ENCODE measurements at regions not wholly inside any gene's neighbourhood (a gene's known extent, or its start where the extent isn't known, plus 50 kb on each side); places are given as distances from the start of the nearest gene placed in this dataset.

- no peaks in the 10 kb centered on the region for H3K9me3 ChIP-seq (ENCODE audit: low read length)
- H4K20me1 ChIP-seq (ENCODE audit: insufficient read depth): no peaks in the 10 kb centered on the region
- H2AFZ ChIP-seq (ENCODE audit: low read depth, low read length): no peak overlapping the region
- H3K27me3 ChIP-seq (ENCODE audit: insufficient read depth, low read depth, low read length): no peaks in the 10 kb centered on the region
- no peak overlapping the region for H3K27ac ChIP-seq (ENCODE audit: low read length)
- H3K9ac ChIP-seq (ENCODE audit: low read length): no peak overlapping the region
- H3K4me2 ChIP-seq (ENCODE audit: low read length): no peak overlapping the region
- no peaks in the 10 kb centered on the region for H3F3A ChIP-seq (ENCODE audit: insufficient read depth, low read length, poor library complexity, severe bottlenecking)
- no peak for TF ChIP-seq RAD21 (conservative IDR thresholded peaks at IDR 0.05)
- no peak for TF ChIP-seq CTCF (IDR thresholded peaks at IDR 0.05; ENCODE audit: poor library complexity, severe bottlenecking)
- TF ChIP-seq TAF1 (IDR thresholded peaks at IDR 0.05; ENCODE audit: low read depth): no peak
- TF ChIP-seq EP300 (conservative IDR thresholded peaks at IDR 0.05; ENCODE audit: poor library complexity, severe bottlenecking): no peak
- TF ChIP-seq EZH2 (IDR thresholded peaks at IDR 0.05; ENCODE audit: borderline replicate concordance, insufficient read depth, low read length, poor library complexity, severe bottlenecking): no peak
- no peak for TF ChIP-seq SMC3 (conservative IDR thresholded peaks at IDR 0.05; ENCODE audit: poor library complexity)
- no peak for TF ChIP-seq POLR2AphosphoS5 (IDR thresholded peaks at IDR 0.05)
- TF ChIP-seq, protein P1, sequence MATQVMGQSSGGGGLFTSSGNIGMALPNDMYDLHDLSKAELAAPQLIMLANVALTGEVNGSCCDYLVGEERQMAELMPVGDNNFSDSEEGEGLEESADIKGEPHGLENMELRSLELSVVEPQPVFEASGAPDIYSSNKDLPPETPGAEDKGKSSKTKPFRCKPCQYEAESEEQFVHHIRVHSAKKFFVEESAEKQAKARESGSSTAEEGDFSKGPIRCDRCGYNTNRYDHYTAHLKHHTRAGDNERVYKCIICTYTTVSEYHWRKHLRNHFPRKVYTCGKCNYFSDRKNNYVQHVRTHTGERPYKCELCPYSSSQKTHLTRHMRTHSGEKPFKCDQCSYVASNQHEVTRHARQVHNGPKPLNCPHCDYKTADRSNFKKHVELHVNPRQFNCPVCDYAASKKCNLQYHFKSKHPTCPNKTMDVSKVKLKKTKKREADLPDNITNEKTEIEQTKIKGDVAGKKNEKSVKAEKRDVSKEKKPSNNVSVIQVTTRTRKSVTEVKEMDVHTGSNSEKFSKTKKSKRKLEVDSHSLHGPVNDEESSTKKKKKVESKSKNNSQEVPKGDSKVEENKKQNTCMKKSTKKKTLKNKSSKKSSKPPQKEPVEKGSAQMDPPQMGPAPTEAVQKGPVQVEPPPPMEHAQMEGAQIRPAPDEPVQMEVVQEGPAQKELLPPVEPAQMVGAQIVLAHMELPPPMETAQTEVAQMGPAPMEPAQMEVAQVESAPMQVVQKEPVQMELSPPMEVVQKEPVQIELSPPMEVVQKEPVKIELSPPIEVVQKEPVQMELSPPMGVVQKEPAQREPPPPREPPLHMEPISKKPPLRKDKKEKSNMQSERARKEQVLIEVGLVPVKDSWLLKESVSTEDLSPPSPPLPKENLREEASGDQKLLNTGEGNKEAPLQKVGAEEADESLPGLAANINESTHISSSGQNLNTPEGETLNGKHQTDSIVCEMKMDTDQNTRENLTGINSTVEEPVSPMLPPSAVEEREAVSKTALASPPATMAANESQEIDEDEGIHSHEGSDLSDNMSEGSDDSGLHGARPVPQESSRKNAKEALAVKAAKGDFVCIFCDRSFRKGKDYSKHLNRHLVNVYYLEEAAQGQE (IDR thresholded peaks at IDR 0.05; ENCODE audit: borderline replicate concordance): no peak
- no peak for TF ChIP-seq MXI1 (conservative IDR thresholded peaks at IDR 0.05; ENCODE audit: poor library complexity, severe bottlenecking)
- H3K79me2 ChIP-seq (replicated peaks; ENCODE audit: insufficient read depth, low read length): no peaks in the 10 kb centered on the region
- H3K36me3 ChIP-seq (ENCODE audit: insufficient read depth, low read length): no peaks in the 10 kb centered on the region
- H3K4me3 ChIP-seq (ENCODE audit: low read length): no peak overlapping the region
- no peaks in the 10 kb centered on the region for H3K9me2 ChIP-seq (ENCODE audit: insufficient read depth, low read length)
These were observed 85.1 kb upstream of the FAM20C start for GRCh38 chr7:107233-107632.

- no peaks in the 10 kb centered on the region for H3K36me3 ChIP-seq (ENCODE audit: insufficient read depth, low read length)
- H3K9ac ChIP-seq (ENCODE audit: low read length): no peak overlapping the region
- H3K27me3 ChIP-seq (ENCODE audit: insufficient read depth, low read depth, low read length): no peaks in the 10 kb centered on the region
- H3K79me2 ChIP-seq (replicated peaks; ENCODE audit: insufficient read depth, low read length): no peaks in the 10 kb centered on the region
- H4K20me1 ChIP-seq (ENCODE audit: insufficient read depth): no peaks in the 10 kb centered on the region
- no peak overlapping the region for H3K4me3 ChIP-seq (ENCODE audit: low read length)
- no peaks in the 10 kb centered on the region for H3K9me2 ChIP-seq (ENCODE audit: insufficient read depth, low read length)
- no peak overlapping the region for H3K4me2 ChIP-seq (ENCODE audit: low read length)
- H3F3A ChIP-seq (ENCODE audit: insufficient read depth, low read length, poor library complexity, severe bottlenecking): no peaks in the 10 kb centered on the region
- no peak for TF ChIP-seq RAD21 (conservative IDR thresholded peaks at IDR 0.05)
- no peak for TF ChIP-seq SMC3 (conservative IDR thresholded peaks at IDR 0.05; ENCODE audit: poor library complexity)
- no peak for TF ChIP-seq EP300 (conservative IDR thresholded peaks at IDR 0.05; ENCODE audit: poor library complexity, severe bottlenecking)
- no peak for TF ChIP-seq MXI1 (conservative IDR thresholded peaks at IDR 0.05; ENCODE audit: poor library complexity, severe bottlenecking)
- no peak for TF ChIP-seq CTCF (IDR thresholded peaks at IDR 0.05; ENCODE audit: poor library complexity, severe bottlenecking)
- no peak for TF ChIP-seq POLR2AphosphoS5 (IDR thresholded peaks at IDR 0.05)
- TF ChIP-seq, protein P1 (IDR thresholded peaks at IDR 0.05; ENCODE audit: borderline replicate concordance): no peak
- TF ChIP-seq TAF1 (IDR thresholded peaks at IDR 0.05; ENCODE audit: low read depth): no peak
- no peak overlapping the region for H3K27ac ChIP-seq (ENCODE audit: low read length)
- peaks cover 4% of the 10 kb centered on the region for H3K9me3 ChIP-seq (ENCODE audit: low read length)
- no peak overlapping the region for H2AFZ ChIP-seq (ENCODE audit: low read depth, low read length)
These were observed 84.5 kb upstream of the FAM20C start for GRCh38 chr7:107907-108306.

All from neural cell (in vitro differentiated cells).